Stimulated activated CD8-positive, alpha-beta memory T cell treated with anti-CD3 and anti-CD28 coated beads, Interleukin-7, amount 100 ng/mL, for 4 hours (primary cell): ENCODE measurements at regions not wholly inside any gene's neighbourhood (a gene's known extent, or its start where the extent isn't known, plus 50 kb on each side); places are given as distances from the start of the nearest gene placed in this dataset.

Source experiments
- DNase-seq, 2 donors: peaks; one replicate each; pipeline ENCODE4 v3.0.0-alpha.2; 2020; ENCODE audit warnings: low read depth in 2 of 2

GRCh38 chr5:167952278-167952995, 339.0 kb upstream of the WWC1 start:
- DNase-seq: no peak

GRCh38 chr5:167953151-167953798, 338.2 kb upstream of the WWC1 start:
- DNase-seq: no peak

- DNase-seq: no peak
These were observed 329.7 kb upstream of the WWC1 start for GRCh38 chr5:167961731-167962130.

GRCh38 chr5:167964529-167964928, 326.9 kb upstream of the WWC1 start:
- no peak for DNase-seq

- no peak for DNase-seq
These were observed 325.7 kb upstream of the WWC1 start for GRCh38 chr5:167965710-167966109.

- no peak for DNase-seq
These were observed 324.5 kb upstream of the WWC1 start for GRCh38 chr5:167966979-167967378.

- no peak for DNase-seq
These were observed 323.8 kb upstream of the WWC1 start for GRCh38 chr5:167967494-167968177.

- DNase-seq: no peak
These were observed 322.6 kb upstream of the WWC1 start for GRCh38 chr5:167968837-167969236.

GRCh38 chr5:167969998-167970397, 321.4 kb upstream of the WWC1 start:
- no peak for DNase-seq

GRCh38 chr5:167971706-167972105, 319.7 kb upstream of the WWC1 start:
- DNase-seq: no peak

- no peak for DNase-seq
These were observed 318.3 kb upstream of the WWC1 start for GRCh38 chr5:167973126-167973525.

GRCh38 chr5:167984951-167985350, 306.5 kb upstream of the WWC1 start:
- no peak for DNase-seq

- no peak for DNase-seq
These were observed 306.1 kb upstream of the WWC1 start for GRCh38 chr5:167985373-167985772.

- no peak for DNase-seq
These were observed 303.8 kb upstream of the WWC1 start for GRCh38 chr5:167987490-167988280.

- no peak for DNase-seq
These were observed 298.6 kb upstream of the WWC1 start for GRCh38 chr5:167992868-167993267.

GRCh38 chr5:167993771-167994170, 297.7 kb upstream of the WWC1 start:
- DNase-seq: no peak

GRCh38 chr5:167995844-167996425, 295.5 kb upstream of the WWC1 start:
- DNase-seq: no peak

- DNase-seq: no peak
These were observed 293.2 kb upstream of the WWC1 start for GRCh38 chr5:167998148-167998767.

GRCh38 chr5:167999182-167999581, 292.3 kb upstream of the WWC1 start:
- DNase-seq: no peak

- no peak for DNase-seq
These were observed 290.1 kb upstream of the WWC1 start for GRCh38 chr5:168001318-168001717.

- DNase-seq: no peak
These were observed 289.3 kb upstream of the WWC1 start for GRCh38 chr5:168002116-168002515.
